Left hindlimb (tissue), 1 donor: ENCODE measurements at regions not wholly inside any gene's neighbourhood (a gene's known extent, or its start where the extent isn't known, plus 50 kb on each side); places are given as distances from the start of the nearest gene placed in this dataset.
"Not testable (repeated sequence)": the region's sequence is repeated elsewhere in the genome, so short reads cannot be mapped to it uniquely, and the experiment has no call there.

Experiments
- DNase-seq: peaks from one replicate; pipeline ENCODE4 v3.0.0-alpha.2; 2018

DNA sequence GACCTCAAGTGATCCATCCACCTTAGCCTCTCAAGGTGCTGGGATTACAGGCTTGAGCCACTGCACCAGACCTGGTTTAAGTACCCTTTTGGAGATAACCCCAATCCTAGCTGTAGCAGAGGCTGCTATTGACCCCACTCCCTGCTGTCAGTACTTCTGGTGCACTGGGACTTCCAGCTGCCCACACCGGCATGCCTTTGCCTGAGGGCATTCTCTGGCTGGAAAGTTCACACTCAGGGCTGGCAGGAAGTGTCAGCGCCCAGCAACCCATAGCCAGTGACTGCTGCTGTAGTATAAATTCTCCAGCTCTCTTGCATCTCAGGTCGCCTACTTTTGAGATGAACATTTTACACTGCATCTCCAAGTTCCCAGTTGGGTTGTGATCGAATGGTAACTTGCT, 75.3 kb downstream of the UTRN start:
- DNase-seq, result no peak

DNA sequence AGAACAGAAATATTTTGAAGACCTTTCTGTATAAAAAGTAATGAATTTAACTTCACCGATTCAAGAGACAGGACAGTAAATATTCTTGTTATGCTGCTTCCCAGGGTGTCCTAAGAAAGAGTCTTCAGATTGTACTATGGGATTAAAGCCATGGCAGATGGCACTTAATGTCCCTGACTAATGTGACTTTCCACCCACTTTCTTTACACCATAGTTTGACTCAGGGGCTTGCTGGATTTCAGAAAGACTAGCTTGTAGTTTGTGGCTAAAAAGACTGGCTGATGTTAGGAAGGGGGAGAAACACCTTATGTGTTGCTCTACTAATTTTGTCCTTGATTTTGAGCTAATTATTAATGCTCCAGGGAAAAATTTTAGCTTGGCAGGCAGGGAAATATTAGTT, 75.9 kb downstream of the UTRN start:
- no peak for DNase-seq

DNA sequence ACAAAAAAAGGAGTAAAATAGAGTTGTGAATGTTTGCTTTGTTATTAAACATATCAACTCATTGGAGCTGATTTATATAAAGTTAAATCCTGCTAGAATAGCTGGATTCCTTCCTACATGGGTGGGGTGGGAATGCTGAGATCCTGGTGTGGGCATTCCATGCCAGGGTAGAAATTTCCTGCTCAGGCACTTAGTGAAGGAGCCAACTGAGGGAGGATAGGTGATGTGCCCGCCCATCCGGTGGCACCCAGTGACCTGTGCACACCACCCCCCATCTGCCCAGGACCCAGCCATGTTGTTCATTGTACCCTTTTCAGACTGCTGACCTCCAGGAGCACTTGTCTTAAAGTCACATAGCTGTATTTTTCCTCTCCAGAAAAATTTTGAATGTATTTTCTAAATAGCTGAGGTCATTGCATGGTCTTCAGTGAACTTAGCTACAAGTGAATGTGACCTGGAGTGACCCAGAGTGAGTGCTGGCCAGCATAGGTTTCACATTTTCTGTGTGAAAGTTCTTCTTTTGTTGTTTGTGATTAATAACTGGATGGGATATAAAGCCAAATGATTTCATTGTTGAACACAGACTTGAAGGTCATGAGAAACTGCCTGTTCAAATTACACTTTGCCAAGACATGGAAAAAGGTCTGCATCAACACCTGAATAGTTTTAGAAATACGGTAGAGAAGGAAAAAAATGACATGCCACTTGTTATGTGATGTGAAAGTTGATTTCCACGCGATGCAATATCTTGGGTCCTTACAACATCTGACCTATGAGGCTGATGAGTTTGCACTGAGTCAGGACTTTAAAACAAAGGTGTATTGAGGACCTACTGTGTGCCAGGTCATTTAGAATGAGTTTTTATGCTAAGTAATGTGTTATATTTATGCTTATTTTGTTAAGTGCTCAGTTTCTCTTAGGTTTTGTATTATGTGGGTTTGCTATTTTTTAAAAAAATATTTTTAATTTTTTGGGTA, 77.2 kb downstream of the UTRN start:
- DNase-seq, result no peak

DNA sequence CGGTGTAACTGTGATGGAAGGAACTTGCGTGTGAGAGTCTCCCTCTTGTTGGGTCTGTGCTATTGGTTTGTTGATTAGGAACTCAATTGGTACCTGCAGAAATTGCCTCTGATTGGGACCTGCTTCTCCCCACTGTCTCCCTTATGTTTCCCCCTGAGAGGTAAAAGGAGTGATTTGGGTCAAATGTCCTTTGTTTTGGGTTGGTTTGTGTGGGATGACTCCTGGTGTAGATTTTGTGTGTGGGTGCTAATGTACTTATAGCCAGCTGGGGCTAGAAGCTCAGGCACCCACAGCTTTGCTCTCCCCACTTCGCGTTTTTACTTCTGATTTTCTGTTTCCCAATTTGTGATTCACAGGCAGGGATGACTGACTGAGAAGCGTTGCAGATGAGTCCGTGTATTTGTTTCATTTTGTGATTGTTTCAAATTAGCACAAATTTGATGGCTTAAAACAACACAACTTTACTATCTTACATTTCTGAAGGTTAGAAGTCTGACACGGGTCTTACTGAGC, 79.1 kb downstream of the UTRN start:
- no peak for DNase-seq

DNA sequence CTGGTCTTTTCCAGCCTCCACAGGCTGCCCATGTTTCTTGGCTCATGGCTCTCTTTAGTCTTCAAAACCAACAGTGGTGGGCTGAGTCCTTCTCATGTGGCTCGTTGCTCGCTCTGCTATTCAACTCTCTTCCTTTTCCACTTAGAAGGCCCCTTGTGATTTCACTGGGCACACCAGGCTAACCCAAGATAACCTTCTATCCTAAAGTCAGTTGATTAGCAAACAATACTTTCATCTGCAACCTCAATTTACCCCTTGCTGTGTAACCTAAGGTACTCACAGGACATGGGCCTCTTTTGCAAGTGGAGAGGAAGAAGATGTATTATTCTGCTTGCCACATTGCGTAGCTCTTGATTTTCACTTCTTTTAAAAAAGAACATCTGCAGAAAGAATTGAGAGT, 79.6 kb downstream of the UTRN start:
- no peak for DNase-seq

DNA sequence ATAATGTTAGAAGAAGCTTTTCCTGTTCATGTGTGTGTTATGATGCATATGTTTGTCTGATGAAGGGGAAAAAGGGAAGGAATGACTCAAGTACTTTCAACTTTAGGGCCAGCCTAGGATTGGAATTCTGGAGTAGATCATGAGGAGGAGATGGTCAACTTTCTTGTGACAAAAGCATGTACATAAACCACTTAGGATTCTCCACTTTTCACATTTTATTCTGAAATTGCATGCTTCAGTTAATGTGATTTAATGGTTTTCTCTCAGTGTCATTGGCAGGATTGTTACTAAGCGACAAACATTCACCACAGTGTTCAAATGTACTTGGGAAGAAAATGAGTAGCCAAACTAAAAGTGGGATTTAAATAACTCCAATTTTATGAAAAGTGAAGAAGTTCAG, 80.1 kb downstream of the UTRN start:
- no peak for DNase-seq

DNA sequence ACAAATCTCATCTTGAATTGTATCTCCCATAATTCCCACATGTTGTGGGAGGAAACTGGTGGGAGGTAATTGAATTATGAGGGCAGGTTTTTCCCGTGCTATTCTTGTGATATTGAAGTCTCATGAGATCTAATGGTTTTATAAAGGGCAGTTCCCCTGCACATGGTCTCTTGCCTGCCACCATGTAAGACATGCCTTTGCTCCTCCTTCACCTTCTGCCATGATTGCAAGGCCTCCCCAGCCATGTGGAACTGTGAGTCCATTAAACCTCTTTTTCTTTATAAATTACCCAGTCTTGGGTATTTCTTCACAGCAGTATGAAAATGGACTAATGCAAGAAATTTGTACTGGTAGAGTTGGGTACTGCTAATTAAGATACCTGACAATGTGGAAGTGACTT, 84.6 kb downstream of the UTRN start:
- DNase-seq, result not testable (repeated sequence)

DNA sequence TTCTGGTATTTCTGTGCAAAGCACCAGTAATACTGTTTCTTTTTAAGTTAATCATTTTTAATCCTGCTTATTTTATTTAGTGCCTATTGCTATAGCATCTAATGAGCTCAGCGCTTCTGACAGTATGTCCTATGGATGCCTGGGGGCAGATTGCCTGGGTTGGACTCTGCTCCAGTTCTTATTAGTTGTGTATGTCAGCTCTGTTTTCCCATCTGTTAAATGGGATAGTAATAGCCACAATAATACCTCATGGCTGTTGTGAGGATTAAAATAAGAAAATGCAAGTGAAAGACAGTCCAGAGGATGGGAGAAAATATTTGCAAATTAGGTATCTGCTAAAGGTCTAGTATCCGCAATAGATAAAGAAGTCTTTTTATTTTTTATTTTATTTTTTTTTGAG, 87.0 kb downstream of the UTRN start:
- no peak for DNase-seq

DNA sequence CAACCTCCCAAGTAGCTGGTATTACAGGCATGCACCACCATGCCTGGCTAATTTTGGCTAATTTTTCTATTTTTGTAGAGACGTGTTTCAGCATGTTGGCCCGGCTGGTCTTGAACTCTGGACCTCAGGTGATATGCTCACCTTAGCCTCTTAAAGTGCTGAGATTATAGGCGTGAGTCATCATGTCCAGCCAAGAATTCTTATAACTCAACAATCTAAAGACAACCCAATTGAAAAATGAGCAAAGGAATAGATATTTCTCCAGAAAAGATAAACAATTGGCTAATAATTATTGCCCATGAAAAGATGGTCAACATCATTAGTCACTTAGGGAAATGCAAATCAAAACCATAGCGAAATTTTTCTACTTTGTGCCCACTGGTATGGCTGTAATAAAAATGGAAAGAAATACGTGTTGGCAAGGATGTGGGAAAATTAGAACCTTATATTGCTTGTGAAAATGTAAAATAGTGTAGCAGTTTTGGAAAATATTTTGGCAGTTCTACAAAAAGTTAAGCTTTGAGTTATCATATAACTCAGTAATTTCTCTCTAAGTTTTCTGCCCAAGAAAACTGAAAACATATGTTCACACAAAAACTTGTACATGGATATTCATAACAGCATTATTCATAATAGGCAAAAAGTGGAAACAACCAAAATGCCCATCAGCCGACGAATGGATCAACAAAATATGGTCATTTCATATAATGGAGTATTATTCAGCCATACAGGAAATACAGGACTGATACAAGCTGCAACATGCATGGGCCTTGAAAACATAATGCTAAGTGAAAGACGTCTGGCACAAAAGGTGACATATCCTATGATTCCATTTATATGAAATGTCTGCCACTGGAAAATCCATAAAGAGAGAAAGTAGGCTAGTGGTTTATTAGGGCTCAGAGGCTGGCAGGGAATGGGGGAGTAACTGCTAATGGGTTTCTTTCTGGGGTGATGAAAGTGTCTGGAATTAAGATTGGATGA, 87.8 kb downstream of the UTRN start:
- no peak for DNase-seq

DNA sequence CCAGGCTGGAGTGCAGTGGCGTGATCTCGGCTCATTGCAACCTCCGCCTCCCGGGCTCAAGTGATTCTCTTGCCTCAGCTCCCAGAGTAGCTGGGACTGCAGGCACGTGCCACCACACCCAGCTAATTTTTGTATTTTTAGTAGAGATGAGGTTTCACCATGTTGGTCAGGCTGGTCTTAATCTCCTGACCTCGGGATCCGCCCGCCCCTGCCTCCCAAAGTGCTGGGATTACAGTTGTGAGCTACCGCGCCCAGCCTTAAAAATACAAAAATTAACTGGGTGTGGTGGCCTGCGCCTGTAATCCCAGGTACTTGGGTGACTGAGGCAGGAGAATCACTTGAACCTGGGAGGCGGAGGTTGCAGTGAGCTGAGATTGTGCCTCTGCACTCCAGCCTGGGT, 89.4 kb downstream of the UTRN start:
- DNase-seq, result not testable (repeated sequence)

DNA sequence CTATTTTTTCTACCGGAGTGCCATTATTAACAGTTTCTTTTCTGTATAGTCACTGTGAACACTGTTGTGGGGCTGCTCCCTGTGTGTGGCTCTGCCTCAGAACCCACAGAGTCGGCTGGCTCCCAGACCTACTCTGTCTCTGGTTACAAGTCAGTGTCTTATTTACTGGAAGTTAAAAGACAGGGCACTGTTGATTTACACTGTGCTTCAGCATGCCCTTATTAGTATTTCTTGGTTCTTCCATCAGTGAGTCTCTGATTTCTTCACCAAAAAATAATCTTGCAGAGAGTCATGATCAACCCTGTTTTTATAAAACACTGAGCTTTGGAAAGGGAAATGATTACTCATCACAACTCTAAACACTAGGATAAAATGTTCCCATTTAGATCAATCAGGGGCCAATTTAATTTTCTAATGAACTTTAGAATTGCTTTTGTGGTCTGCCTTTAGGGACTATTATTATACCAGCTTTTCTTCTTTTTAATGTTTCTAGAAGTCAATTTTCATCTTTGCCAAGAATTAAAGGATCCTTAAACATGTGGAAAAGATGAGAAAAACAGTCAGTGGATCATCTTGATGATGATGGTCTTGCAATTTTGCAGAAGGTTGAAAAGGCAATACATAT, 92.6 kb downstream of the UTRN start:
- DNase-seq, result no peak

DNA sequence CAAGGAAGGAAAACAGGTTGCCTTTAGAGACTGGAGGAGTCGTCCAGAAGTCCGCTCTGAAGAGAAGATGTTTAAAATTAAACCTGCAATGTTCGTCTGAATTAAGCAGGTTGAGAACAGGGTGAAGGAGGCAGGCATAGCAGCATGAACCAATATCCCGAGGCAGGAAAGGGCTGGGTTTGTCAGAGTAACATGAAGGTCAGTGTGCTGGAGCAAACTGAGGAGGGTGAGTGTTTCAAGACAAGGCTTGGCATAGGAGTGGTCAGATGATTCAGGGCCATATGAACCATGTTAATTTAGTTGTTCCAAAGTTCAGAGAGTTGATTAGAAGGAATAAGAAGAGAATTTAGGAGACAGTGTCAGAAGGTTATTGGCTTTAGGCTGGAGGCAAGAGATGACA, 93.3 kb downstream of the UTRN start:
- no peak for DNase-seq

DNA sequence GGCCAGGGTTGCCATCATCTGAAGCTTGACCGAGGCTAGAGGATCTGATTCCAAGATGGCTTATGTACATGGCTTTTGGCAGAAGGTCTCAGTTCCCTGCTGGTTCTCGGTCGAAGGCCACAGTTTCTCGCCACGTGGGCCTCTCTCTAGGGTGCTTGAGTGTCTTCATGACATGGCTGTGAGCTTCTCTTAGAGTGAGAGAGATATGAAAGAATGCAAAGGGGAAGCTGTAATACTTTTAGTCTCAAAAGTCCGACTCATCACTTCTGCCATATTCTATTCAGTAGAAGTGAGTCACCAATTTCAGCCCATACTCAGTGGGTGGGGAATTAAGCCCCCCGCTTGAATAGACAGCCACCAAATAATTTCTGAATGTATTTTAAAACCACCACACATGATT, 94.2 kb downstream of the UTRN start:
- DNase-seq, result no peak

DNA sequence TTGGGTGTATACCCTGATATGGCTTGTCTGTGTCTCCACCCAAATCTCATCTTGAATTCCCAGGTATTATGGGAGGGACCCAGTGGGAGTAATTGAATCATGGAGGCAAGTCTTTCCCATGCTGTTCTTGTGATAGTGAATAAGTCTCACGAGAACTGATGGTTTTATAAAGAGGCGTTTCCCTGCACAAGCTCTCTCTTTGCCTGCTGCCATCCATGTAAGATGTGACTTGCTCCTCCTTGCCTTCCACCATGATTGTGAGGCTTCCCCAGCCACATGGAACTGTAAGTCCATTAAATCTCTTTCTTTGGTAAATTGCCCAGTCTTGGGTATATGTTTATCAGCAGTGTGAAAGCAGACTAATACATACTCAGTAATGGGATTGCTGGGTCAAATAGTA, 96.4 kb downstream of the UTRN start:
- DNase-seq, result not testable (repeated sequence)

DNA sequence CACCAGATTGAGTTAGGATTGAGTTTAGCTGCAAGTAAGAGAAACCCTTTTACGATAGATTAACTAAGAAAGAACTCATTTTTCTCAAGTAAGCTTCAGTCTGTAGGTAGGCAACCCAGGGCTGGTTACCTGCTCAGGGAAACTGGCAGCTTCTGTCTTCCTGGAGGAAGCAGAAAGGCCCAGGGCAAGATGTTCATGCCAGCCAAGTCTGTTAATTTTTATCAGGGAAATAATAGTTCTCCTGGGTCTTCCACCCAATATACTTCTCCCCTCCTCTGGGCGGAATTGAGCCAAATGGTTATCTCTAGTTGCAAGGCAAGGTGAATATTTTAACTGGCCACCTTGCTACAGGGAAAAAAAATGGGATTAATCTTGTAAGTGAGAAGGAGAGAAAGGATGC, 98.2 kb downstream of the UTRN start:
- DNase-seq, result no peak

DNA sequence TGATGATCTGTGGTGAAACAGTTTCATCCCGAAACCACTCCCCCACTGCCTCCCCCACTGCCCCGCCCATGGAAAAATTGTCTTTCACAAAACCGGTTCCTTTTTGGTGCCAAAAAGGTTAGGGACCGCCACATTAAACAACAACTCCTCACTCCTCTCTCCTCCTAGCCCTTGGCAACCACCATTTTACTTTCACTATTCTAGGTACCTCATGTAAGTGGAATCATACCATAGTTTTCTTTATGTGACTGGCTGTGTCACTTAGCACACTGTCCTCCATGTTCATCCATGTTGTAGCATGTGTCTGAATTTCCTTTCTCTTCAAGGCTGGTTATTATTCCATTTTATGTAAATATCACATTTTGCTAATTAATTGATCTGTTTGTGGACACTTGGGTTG, 99.3 kb downstream of the UTRN start:
- no peak for DNase-seq

DNA sequence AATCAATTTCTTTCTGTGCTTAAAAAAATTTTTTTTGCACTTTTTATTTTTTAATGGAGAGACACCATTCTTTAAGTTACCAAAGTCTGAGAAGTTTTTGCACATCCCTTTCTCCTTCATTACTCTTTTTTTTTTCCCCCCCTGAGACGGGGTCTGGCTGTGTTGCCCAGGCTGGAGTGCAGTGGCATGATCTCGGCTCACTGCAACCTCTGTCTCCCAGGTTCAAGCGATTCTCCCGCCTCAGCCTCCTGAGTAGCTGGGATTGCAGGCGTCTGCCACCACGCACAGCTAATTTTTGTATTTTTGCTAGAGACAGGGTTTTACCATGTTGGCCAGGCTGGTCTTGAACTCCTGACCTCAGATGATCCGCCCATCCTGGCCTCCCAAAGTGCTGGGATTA, 104.3 kb downstream of the UTRN start:
- not testable (repeated sequence) for DNase-seq

DNA sequence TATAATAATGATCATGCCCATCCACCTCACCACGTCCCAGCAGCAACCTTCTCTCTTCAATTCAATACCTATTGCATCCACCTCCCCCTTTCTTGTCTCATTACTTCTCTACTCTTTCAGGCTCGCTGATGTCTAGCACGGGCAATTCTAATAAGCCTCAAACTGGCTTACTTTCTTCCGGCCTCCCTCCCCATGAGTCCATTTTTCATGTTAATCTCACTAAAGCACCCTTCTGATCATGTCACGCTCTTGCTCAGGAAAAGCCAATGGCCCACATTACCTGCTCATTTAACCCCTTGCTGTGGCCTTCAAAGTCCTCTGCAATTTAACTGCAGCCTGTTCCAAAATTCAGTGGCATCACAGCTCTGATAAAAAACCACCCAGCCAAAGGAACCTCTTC, 105.1 kb downstream of the UTRN start:
- DNase-seq, result no peak

DNA sequence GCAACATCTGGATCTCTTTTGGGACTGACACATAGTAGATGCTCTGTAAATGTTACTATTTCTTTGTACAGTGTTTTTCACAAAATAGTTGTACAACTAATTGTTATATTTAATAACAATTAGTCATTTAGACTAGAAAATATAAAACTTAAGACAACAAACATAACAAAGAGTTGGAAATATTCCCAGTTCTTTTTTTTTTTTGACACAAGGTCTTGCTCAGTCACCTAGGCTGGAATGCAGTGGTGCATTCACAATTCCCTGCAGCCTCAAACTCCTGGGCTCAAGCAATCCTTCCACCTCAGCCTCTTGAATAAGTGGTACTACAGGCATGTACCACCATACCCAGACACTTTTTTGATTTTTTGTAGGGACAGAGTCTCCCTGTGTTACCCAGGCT, 105.8 kb downstream of the UTRN start:
- DNase-seq, result no peak

DNA sequence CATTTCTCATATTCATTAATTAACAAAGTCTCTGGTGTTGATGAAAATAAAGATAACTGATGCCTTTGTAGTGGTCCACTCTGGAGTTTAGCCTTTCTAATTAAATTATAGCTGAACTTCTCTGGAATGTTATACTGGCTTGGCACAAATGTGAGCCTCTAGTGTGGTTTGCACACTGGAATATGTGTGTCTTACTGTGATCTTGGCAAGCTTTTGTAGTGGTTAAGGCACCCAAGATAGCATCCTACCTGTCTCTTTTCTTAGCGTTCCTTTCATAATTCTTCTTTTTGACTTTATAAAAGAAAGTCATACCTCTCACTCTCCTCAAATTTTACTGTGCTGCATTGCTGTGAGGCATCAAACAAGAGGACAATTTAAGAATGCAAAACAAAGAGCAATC, 107.4 kb downstream of the UTRN start:
- no peak for DNase-seq

DNA sequence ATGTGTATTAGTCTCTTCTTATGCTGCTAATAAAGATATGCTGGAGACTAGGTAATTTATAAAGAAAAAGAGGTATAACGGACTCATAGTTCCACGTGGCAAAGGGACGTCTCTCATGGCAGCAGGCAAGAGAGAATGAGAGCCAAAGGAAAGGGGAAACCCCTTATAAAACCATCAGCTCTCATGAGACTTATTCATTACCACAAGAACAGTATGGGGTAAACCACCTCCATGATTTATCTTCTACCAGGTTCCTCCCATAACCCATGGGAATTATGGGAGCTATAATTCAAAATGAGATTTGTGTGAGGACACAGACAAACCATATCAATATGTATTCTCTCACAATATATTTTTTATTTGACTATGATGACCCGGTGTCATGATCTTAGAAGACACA, 109.1 kb downstream of the UTRN start:
- DNase-seq, result no peak

DNA sequence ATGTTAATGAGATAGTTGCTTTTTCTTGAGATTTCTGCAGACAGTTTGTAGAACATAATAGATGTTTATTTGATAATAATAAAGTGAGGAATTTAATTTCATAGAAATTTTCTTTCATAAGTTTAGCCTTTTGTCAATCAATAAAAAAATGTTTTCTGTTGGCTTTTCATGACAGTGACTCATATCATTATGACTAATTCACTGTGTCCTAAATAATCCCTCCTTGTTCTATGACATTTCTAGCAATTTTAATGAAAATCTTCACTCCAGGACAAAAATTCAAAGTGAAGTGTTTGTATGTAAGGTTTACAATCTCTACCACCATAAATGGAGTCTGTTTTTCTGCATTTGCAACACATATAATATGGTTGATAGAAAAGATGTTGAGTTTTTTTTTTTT, 109.9 kb downstream of the UTRN start:
- DNase-seq, result no peak

DNA sequence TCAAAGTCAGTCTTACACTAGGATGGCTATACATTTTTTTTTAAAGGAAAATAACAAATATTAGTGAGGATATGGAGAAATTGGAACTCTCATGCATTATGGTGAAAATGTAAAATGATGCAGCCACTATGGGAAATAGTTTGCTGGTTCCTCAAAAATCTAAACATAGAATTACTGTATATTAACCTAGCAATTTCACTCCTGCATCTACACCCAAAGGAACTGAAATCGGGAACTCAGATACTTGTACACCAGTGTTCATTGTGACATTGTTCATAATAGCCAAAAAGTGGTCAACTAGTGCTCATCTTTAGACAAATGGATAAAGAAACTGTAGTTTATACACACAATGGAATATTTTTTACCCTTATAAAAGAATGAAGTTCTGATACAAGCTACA, 110.7 kb downstream of the UTRN start:
- no peak for DNase-seq
